ENCODE measurements at regions not wholly inside any gene's neighbourhood (a gene's known extent, or its start where the extent isn't known, plus 50 kb on each side); places are given as distances from the start of the nearest gene placed in this dataset.

DNA sequence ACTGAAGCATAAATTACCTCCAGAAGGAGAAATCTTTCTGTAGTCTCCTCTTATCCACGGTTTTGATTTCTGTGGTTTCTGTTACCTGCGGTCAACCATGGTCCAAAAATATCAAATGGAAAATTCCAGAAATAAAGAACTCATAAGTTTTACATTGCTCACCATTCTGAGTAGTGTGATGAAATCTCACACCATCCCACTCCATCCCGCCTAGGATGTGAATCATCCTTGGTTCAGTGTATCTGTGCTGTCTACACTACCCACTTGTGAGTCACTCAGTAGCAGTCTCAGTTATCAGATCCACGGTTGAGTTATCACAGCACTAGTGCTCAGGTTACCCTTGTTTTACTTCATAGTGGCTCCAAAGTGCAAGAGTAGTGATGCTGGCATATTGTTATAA is 371.2 kb downstream of the NFIB start:
- TF ChIP-seq ZNF143 (CRISPR knock-in tag; IDR thresholded peaks at IDR 0.05) (no peak), NONO (IDR thresholded peaks at IDR 0.05; ENCODE audit: low read depth in 2 of 2, low read length in 1 of 2) (no peak), ZNF324 (CRISPR knock-in tag; IDR thresholded peaks at IDR 0.05) (no peak), NFIC (IDR thresholded peaks at IDR 0.05) (no peak), BRF1 (IDR thresholded peaks at IDR 0.05; ENCODE audit: borderline replicate concordance, extremely low read depth, insufficient read length) (no peak), TCF7 (IDR thresholded peaks at IDR 0.05; ENCODE audit: borderline replicate concordance) (no peak), HCFC1 (IDR thresholded peaks at IDR 0.05; ENCODE audit: low read depth, low read length) (no peak), CHD2 (IDR thresholded peaks at IDR 0.05; ENCODE audit: low read depth, low read length) (no peak)
- TF ChIP-seq, protein P1, sequence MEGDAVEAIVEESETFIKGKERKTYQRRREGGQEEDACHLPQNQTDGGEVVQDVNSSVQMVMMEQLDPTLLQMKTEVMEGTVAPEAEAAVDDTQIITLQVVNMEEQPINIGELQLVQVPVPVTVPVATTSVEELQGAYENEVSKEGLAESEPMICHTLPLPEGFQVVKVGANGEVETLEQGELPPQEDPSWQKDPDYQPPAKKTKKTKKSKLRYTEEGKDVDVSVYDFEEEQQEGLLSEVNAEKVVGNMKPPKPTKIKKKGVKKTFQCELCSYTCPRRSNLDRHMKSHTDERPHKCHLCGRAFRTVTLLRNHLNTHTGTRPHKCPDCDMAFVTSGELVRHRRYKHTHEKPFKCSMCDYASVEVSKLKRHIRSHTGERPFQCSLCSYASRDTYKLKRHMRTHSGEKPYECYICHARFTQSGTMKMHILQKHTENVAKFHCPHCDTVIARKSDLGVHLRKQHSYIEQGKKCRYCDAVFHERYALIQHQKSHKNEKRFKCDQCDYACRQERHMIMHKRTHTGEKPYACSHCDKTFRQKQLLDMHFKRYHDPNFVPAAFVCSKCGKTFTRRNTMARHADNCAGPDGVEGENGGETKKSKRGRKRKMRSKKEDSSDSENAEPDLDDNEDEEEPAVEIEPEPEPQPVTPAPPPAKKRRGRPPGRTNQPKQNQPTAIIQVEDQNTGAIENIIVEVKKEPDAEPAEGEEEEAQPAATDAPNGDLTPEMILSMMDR (IDR thresholded peaks at IDR 0.05 in 2 of 3, conservative IDR thresholded peaks at IDR 0.05 in 1 of 3; ENCODE audit: insufficient read depth in 2 of 3, low read depth in 1 of 3, low read length in 3 of 3): no peak
- TF ChIP-seq, protein P2, sequence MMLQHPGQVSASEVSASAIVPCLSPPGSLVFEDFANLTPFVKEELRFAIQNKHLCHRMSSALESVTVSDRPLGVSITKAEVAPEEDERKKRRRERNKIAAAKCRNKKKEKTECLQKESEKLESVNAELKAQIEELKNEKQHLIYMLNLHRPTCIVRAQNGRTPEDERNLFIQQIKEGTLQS (IDR thresholded peaks at IDR 0.05): peak; percentile 43; the same call in 1 of the 2 replicates
- TF ChIP-seq, protein P2 (CRISPR knock-in tag; conservative IDR thresholded peaks at IDR 0.05): no peak
- TF ChIP-seq, protein P3, sequence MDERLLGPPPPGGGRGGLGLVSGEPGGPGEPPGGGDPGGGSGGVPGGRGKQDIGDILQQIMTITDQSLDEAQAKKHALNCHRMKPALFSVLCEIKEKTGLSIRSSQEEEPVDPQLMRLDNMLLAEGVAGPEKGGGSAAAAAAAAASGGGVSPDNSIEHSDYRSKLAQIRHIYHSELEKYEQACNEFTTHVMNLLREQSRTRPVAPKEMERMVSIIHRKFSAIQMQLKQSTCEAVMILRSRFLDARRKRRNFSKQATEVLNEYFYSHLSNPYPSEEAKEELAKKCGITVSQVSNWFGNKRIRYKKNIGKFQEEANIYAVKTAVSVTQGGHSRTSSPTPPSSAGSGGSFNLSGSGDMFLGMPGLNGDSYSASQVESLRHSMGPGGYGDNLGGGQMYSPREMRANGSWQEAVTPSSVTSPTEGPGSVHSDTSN (CRISPR knock-in tag; IDR thresholded peaks at IDR 0.05; ENCODE audit: low read depth): no peak
- TF ChIP-seq, protein P3 (tag; conservative IDR thresholded peaks at IDR 0.05; ENCODE audit: low read depth): no peak

All from K562 (cell line).